ENCODE measurements at regions not wholly inside any gene's neighbourhood (a gene's known extent, or its start where the extent isn't known, plus 50 kb on each side); places are given as distances from the start of the nearest gene placed in this dataset.

DNA sequence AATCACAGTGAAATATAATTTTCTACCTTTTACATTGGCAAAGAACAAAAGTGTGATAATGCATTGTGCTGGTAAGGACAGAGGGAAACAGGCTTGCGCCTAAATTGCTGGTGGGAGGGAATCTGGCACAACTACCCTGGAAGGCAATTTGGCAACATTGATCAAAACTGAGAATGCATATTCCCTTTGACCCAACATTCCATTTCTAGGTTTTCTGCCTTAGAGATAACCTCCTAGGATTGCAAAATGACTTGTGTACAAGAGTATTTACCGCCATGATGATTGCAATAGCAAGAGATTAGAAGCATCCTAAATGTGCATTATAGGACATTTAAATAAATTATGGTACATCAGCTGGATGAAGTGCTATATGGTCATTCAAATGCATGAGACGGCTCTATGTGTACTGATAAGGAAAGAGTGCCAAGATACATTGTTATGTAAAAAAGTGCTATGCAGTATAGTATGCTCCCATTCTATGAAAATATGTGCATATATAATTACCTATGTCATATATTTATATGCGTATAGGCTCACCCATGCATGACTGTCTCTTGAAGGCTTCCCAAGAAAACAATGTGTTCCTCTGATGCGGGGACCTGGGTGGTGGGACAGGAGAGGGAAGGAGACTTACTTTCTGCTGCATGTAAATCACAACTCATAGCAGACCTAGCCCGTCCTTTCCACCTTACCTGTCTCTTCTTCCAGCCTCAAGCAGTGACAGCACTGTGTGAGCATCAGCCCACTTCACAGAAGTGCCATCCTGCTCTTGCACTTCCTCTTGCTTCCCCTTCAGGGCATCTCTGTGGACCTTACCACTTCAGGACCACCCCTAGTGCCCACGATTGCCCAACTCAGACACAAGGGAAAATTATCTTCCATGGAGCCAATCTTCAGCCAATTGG is 249.9 kb upstream of the TLE3 start:
- no peak for DNase-seq (ENCODE audit: low spot score)

DNA sequence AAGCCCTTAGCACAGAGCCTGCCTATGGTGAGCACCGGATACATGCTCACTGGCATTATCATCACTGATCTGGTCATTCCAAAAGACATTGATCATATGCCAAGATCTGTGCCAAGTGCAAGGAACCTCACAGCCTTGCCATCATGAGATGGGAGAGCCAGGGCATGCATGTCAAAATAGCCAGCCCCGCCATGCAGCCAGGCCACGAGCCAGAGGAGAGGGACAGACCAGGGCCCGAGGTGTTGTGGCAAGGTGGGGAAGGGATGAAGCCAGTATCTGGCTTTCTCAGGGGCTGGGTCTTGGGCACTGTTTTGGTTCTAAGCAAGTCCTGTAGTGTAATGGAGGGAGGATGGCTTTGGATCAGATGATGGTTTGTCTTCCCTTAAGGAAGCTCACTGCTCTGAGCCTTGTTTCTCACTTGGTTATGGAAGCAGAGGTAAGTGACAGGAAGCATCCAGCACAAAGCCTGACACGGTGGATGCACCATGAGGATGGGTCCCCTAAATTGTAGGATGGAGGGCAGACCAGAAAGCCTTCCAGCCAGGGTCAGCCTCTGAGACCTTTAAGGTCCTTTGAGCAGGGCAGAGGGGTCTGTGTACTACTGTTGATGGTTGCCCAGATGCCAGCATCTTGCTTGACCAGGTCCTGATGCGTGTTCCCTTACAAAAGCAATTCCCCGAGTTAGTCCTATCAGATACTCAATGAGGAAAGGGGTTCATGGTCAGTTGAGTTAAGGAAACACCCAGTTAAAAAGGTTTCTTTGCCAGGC is 247.7 kb upstream of the TLE3 start:
- no peak for DNase-seq (ENCODE audit: low spot score)

DNA sequence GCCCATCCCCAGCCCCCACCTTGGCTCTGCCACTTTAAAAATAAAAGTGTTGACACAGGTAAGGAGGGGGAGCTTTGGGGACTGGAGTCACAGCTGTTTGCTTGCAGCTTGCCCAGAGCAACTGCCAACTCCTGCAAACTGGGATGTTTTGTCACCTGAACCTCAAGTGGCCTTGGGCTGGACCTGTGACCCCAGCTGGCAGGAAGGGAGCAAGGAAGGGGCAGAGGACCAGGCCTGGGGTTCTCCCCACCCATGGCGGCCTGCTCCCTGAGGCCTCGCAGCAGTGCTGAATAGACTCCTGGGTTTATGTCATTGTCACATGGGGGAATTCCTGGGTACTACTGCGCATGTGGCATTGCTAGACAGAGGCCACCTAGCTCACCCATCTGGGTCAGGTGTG is 246.9 kb upstream of the TLE3 start:
- DNase-seq (ENCODE audit: low spot score): no peak

DNA sequence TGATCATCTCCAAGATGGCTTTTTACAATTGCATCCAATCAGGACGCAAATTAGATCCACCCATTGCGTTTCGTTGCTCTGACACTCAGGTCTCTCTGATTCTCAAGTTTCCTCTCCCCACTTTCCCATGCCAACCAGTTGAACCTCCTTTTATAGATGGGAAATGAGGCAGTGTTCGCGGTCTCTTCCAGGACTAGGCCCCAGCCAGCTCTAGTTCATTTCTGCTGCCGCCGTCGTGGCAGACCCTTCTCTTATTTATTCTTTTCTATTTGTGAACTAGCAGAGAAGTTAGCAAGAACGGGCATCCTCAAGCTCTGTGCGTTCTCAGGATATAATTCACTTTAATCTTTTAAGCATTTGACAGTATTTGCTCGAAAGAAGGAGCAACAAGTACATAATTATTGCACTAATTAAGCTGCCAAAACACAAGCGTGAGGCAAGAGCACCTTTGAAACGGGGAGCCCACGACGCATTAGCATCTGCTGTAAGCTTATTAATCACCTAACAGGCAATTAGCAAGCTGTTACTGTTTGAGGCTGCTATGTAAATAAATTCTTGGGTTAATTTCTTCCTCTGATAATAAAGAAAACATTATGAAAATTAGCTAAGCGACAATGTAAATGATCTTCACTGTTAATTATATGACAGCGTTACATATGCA is 246.4 kb upstream of the TLE3 start:
- no peak for DNase-seq (ENCODE audit: low spot score)

DNA sequence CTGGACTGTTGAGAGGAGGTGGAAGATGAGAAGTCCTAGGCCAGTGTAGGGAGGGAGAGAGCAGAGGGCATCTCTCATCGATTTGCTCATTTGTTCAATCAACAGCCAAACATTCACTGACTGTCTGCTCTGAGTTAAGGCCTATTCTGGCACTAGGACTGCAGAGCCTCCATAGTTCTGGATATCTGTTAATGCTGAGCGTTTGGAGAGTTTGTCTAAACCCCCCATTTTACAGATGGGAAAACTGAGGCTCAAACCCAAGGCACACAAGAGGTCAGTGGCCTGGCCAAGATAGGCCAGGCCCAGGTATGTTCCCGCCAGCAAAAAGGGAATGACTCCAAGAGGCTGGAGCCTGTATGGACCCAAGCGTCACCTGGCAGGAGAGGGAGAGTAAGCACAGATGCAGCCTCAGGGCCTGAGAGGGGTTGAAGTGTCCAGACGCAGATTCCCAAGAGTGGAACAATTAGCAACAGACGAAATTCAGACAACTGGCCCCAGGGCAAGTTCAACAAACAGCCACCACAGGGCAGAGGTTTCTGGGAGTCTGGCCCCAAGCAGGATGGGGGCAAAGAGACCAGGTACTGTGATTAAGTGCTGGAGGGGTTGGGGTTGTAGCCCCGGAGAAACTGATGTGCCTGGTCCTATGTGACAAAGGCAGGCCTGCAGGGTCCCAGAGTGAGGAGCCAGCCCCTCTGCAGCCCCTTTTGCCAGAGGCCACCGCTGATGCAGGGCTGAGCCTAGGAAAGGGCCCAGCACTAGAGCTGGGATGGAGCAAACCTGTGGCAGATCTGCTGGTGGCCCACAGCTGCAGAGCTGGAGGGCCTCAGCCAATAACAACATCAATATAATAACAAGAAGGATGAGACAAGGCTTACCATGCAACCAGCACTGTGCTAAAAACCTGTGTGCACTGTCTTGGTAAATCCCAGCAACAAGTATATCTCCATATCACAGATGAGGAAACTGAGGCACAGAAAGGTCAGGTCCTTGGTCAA is 245.1 kb upstream of the TLE3 start:
- no peak for DNase-seq (ENCODE audit: low spot score)

DNA sequence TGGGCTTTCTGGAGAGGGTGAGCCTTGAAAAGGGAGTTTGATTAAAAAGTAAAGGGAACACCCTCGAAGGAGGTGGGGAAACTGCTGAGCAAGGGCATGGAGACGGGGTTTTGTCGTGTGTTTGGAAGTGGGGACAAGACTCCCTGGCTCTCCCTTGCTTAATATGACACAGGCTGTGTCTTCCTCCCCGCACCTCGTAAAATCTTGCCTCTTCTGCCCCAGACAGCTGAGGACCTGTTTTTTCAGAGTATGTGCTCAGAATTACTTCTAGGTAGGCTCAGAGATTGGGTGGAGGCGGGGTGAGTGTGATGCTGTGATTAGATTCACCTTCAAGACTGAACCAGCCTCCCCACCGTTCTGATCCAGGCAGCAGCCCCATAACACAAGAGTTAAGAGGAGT is 244.4 kb upstream of the TLE3 start:
- no peak for DNase-seq (ENCODE audit: low spot score)

DNA sequence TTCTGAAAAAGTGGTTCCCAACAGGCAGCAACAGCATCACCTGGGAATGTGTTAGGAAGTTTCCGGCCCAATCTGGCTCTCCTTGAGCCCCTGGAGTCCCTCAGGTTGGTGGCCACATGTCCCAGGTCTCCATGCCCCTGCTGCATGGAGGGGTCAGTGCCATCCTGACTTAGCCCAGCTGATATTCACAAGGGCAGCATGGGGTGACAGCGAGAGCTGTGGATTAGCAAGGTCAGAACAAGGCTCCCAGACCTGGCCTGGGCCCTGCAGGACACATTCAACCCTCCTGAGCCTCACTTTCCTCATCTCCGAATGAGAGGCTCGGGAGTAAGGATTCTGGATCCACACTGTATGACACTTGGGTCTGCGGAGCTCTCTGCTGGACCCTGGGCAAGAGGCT is 243.8 kb upstream of the TLE3 start:
- no peak for DNase-seq (ENCODE audit: low spot score)

DNA sequence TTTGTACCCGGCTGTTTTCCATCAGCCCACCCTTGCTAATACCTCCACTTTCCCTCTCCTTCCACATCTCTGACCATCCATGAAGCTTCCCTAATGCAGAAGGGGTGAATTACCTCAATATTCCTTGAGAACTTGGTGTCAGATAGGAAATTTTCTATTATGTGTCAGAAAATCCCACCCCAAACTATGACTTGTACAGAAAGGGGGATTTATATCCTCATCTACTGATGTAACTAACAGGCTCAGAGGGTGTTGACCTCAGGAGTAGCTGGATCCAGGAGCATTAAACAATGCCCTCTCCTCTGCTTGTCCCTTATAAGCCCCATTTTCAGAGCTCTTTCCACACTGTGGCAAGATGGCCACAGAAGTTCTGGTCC is 242.8 kb upstream of the TLE3 start:
- no peak for DNase-seq (ENCODE audit: low spot score)

DNA sequence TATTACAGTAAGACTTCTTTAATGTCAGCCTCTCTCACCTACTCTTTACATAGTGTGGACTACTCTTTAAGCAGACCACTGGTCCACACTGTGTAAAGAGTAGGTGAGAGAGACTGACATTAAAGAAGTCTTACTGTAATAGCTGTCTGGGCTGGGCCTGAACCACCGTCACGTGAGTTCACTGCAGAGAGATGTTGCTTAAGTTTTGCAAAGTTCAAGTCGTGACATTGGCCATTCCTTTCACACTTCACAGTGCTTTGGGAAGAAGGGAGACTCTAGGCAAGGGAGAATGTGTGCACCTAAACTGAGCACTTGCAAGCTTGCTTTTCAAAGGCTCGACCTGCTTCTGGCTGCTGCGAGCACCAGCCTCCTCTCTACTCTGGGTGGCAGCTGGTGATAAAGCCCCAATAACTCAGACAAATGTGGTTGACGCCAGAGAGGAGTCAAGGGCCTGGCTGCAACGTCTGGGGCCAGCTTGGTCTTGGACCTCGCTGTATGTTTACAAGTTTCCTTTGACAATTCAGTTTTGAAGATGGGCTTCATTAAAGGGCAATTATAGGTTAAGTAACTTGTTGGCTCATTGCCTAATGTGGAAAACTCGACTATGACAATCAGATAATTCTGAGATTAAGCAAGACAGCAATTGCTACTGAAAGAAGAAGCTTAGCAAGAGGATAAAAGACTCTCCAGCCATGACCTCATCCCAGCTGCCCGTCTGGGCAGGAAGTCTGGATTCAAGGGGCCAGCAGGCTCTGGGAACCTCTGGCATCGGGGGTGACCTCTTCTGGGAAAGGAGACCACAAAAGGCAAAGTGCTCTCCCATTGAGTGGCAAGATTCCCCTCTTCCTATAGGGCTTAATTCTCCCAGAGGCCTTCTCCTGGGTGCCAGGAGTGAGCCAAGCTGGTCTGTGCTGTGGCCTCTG is 242.1 kb upstream of the TLE3 start:
- DNase-seq (ENCODE audit: low spot score): peak; percentile 3

DNA sequence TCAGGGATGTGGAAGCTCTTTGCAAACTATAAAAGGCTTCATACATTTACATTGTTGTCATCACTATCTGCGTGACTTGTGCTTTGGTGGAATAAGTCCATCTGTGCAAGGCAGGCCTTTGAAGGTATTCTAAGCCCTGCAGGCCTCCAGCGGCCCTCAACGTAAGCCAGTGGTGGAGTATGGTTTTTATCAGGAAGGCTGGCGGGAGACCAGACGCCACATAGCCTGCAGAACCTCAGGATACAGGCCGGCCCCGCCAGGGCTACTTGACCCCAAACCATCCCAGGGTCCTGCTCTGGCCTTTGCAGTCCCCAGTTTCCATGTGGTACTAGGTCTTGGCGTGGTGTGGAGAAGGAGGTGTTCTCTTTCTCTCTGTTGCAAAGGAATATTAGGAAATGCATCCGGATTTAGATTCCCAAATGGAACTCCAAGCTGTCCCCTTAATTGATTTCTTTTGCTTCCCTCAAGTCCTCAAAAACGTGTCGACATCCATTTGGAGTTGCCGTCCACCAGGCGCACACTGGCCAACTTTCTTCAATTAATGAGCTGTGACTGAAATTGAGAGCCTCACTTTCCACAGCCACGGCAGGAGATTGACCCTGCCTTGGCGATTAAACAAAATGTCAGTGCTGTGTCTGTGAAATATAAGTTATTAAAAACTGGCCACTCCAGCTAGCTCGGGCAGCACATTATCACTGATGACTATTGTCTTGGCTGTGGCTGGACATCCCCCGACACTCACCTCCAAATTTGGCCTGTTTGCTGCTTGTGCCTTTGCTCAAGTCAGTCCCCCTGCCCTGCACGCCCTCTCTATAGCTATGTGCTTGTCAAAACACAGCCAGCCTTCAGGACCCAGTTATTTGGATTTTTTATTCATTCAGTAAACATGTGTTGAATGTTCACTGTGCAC is 239.8 kb upstream of the TLE3 start:
- DNase-seq (ENCODE audit: low spot score): no peak

DNA sequence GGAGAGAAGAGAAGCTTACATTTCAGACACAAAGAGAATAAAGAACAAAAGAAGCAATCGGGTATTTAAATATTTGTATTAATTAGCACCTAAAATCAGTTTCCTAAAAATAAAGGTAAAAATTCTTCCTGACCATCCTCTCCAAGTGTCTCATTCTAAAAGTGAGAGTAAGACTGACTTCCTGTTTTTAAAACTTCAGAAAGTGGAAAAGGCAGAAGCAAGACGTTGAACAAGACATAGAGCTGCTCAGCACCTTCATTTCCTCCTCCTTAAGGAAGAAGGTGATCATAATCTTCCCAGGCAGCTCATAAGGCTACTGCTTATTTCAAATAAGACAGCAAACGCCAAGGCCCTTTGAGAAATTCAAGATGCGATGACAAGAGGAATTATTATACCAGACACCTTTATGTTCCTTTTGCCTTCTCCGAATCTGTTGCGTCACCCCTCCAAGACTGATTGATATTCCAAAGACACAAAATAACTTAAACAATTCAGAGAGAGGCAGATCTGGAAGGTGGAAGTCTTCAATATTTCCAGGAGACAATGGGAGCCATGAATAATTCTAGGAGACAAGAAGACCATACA is 238.8 kb upstream of the TLE3 start:
- DNase-seq (ENCODE audit: low spot score): no peak

DNA sequence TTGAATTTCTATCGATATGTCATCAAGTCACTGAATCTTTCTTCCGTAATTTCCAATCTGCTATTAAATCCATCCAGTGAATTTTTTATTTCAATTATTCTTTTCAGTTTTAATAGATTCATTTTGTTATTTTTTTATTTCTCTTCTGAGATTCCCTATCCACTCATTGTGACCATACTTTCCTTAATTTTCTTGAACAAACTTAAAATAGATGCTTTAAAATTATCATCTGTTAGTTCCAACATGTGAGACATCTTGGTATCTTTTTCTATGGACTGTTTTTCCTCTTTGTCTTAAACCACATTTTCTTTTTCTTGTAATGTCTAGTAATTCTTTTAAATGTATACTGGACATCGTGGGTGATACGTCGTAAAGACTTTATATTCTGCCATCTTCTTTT is 236.6 kb upstream of the TLE3 start:
- DNase-seq (ENCODE audit: low spot score): no peak

DNA sequence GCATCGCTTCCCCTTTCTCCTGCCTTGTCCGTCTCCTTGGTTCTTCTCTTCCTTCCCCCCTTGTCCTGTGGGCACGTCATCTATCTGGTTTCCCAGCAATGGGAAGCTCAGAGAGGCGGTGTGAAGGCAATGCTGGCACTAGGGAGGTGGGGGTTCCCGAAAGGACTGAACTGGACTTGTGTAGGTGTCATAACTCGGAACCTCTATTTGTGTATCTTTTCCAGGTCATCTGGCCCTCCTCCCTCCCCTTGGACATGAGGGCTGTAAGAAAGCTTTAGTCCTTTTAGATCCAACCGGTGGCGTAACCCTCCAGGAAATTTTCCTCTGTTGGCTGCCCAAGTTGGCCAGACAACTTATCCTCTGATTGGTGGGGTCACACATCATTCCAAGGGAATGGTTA is 231.5 kb upstream of the TLE3 start:
- no peak for DNase-seq (ENCODE audit: low spot score)

DNA sequence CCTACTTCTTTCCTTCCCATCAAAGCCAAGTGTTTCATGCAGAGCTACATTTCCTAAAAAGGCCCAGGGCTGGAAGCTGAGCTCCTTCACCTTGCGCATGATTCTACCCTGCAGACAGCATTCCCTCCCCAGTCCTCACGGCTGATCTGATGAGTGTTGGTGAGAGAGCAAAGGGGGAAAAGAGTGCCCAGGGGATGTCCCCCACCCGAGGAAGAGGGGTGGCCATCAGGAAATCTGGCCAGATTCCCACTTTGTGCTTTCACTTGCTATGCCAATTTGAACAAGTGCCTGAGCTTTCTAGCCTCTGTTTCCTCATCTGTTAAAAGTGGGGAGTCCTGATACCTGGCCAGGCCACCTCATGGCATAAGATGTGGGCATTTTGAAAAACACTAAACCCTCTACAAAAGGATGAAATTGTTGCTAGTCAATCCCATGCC is 231.0 kb upstream of the TLE3 start:
- DNase-seq (ENCODE audit: low spot score): no peak

DNA sequence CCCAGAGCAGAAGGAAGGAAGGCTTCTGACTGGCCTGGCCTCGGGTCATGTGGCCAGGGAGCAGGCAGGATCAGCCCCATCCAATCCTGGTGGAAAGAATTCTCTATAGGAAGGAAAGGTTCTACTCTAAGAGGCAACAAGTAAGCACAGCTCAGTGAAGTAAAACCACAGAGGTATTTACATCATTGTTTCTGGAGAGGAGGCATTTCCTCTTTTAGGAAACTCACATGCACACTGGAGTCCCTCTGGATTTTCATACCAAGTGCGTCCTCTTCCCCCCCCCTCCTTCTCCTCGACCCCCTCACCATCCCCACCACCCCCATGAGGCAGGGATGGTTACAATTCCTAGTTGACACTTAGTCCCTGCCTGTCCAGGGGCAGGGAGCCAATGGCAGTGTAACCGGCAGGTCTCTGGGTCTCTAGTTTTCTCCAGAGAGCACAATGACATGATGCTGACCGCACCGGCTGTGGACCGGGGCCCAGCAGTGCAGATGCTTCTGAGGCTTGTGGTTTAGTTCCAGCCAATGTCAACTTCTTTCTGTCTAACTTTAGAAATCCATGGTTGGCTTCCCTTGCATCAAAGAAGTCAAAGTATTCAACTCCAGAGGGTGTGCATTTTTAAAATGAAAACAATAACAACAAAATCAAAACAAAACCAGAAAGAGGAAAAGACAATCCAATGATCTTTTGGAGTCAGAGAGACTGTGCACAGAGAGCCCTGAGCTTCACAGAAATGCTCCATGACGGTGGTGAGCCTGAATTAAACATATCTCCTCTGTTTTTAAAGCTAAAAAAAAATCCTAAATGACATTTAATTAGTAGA is 230.3 kb upstream of the TLE3 start:
- DNase-seq (ENCODE audit: low spot score): peak; percentile 64

DNA sequence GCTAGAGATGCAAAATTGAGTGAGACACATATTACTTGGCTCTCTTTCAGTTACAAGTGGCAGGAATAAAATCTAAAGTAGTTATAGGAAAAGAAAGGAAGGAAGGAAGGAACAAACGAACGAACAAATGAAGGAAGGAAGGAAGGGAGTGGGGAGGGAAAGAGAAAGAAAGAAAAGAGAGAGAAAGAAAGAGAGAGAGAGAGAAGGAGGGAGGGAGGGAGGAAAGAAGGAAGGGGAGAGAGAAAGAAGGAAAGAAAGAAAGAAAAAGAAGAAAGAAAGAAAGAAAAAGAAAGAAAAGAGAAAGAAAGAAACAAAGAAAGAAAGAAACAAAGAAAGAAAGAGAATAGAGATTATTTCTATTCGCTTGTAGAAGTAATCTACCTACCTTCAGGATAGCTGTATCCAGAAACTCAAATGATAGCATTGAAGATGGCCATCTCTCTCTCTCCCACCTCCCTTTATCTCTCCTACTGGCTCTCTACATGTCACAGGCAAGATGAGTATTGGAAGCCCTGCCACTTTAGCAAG is 229.7 kb upstream of the TLE3 start:
- DNase-seq (ENCODE audit: low spot score): no peak

DNA sequence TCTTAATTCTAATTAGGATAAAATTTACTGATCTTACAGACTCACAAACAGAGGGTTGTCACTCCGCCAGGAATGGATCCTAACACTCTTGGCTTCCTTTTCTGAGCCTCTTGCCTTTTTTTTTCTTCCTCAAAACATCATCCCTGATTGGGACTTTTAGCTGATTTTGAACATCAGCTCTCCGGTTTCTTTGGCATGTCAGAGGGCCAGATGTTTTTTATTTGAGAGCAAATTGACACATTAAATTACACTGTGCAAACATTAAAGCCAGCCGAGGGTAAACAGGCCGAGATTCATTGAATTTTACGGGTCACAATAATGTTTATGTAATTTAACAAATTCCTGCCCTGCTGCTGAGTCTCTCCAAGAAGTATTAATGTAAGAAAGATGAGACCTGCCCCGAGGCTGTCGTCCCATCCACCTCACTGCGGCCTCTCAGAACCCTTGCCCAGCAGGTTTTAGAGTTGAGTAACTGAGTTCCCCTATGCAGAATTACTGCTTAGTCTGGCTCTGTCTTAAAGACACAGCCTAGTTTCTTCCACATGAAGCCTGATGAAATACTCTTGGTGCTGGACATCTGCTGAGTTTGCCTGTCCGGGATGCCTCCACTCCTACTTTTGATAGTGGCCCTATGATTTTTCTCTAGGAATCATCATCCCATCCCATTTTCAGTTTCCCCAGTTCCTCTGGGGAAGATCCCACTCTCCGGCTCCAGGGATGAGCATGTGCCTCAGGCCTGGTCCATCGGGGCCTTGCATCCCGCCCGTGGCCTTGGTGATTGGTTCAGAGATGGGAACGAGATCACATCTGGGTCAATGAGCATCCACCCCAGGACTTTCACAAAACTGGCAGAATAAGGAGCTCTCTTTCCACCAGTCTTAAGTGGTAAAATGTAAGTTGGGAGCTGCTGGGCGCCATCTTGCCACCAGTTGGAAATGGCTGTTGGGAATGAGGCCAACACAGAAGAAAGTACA is 226.6 kb upstream of the TLE3 start:
- DNase-seq (ENCODE audit: low spot score): peak; percentile 12

Measured in kidney tubule cell (primary cell).